ENCODE measurements at regions not wholly inside any gene's neighbourhood (a gene's known extent, or its start where the extent isn't known, plus 50 kb on each side); places are given as distances from the start of the nearest gene placed in this dataset.
"Not testable (repeated sequence)": the region's sequence is repeated elsewhere in the genome, so short reads cannot be mapped to it uniquely, and the experiment has no call there.

DNA sequence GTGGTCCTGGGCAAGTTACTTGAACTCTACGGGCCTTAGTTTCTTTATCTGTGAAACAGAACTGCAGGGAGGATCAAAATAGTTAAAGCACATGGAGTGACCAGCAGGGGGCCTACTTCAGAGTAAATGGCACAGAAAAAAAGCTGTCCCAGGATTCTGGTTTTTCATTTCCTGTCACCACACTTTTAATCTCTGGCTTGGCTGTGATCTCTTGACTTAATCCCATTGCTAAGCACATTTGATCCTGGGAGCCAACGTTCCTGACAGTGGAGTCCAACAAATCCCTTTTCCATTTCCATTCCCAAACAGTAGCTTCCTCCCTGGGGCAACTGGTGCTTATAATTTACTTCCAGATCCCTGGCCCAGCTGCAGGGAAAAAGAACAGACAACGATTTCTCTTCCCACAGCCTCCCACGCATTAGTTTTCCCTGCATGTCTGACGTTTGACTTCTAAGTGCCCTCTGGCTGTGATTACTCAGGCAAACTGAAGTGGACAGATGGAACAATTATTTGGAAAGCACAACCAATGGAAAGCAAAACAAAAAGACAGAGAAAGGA is 136.5 kb upstream of the STK32A start:
- no peak overlapping the region for H3K4me3 Mint-ChIP-seq (ENCODE audit: unreplicated experiment)
- no peak overlapping the region for H3K27ac Mint-ChIP-seq (ENCODE audit: unreplicated experiment)
- TF ChIP-seq, protein P1, sequence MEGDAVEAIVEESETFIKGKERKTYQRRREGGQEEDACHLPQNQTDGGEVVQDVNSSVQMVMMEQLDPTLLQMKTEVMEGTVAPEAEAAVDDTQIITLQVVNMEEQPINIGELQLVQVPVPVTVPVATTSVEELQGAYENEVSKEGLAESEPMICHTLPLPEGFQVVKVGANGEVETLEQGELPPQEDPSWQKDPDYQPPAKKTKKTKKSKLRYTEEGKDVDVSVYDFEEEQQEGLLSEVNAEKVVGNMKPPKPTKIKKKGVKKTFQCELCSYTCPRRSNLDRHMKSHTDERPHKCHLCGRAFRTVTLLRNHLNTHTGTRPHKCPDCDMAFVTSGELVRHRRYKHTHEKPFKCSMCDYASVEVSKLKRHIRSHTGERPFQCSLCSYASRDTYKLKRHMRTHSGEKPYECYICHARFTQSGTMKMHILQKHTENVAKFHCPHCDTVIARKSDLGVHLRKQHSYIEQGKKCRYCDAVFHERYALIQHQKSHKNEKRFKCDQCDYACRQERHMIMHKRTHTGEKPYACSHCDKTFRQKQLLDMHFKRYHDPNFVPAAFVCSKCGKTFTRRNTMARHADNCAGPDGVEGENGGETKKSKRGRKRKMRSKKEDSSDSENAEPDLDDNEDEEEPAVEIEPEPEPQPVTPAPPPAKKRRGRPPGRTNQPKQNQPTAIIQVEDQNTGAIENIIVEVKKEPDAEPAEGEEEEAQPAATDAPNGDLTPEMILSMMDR (IDR thresholded peaks at IDR 0.05), result peak; percentile 60
- H3K4me1 Mint-ChIP-seq (ENCODE audit: unreplicated experiment), result peaks cover 10% of the 10 kb centered on the region
- no peaks in the 10 kb centered on the region for H3K36me3 Mint-ChIP-seq (ENCODE audit: unreplicated experiment)
- DNase-seq (ENCODE audit: extremely low spot score, unreplicated experiment), result no peak
- no peaks in the 10 kb centered on the region for H3K27me3 Mint-ChIP-seq (ENCODE audit: unreplicated experiment)
- no peaks in the 10 kb centered on the region for H3K9me3 Mint-ChIP-seq (ENCODE audit: unreplicated experiment)

DNA sequence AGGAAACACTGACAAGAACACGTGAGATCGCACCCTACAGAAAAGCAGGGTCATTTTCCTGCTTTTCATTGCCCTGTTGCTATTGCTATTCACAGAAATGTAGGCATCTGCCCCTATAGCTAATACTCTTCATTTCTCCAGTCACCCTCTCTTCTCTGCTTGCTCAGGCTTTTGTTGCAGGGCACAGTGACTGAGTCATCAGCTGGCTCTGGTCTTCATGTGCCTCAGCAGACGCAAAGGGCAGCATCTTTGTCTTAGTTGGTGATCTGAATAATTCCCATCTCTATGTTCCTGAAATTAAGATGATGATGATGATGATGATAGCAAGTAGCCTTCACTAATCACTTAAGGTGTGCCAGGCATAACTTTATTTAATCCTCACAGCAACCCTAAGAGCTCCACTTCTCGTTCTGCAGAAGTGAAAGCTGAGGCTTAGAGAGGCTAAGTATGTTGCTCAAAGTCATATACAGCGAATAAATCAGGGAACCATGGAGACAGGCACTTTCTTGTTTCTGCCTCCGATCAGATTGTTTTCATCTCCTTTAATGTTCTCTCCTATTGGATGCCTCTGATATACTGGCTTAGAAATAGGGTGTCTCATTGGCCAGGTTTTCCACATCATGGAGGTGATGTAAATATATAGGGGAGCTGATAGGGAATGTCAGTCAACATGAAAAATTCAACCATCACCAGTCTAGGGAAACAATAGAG is 133.0 kb upstream of the STK32A start:
- DNase-seq (ENCODE audit: extremely low spot score, unreplicated experiment), result no peak
- H3K27me3 Mint-ChIP-seq (ENCODE audit: unreplicated experiment), result no peaks in the 10 kb centered on the region
- H3K27ac Mint-ChIP-seq (ENCODE audit: unreplicated experiment), result no peak overlapping the region
- no peaks in the 10 kb centered on the region for H3K36me3 Mint-ChIP-seq (ENCODE audit: unreplicated experiment)
- TF ChIP-seq, protein P1 (IDR thresholded peaks at IDR 0.05), result no peak
- H3K4me3 Mint-ChIP-seq (ENCODE audit: unreplicated experiment), result no peak overlapping the region
- peaks cover 10% of the 10 kb centered on the region for H3K4me1 Mint-ChIP-seq (ENCODE audit: unreplicated experiment)
- H3K9me3 Mint-ChIP-seq (ENCODE audit: unreplicated experiment), result no peaks in the 10 kb centered on the region

DNA sequence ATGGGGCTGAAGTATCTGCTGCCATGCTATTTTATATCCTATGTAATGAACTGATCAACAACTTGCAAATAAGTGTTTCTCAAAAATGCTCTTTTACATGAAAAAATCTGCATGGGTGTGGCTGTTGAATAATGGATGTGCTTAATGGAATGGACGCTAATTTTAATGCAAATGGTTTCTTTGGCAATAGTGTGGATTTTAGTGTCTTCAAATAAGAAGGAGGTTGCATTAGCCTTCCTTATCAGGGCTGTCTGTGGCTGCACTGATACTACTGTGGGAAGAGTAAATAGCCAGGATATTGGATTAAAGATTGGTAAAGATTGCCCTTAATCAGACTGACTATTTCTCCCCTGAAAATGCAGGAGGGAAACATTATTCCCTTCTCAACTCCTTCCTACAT is 121.9 kb upstream of the STK32A start:
- no peaks in the 10 kb centered on the region for H3K4me1 Mint-ChIP-seq (ENCODE audit: unreplicated experiment)
- H3K4me3 Mint-ChIP-seq (ENCODE audit: unreplicated experiment), result no peak overlapping the region
- no peaks in the 10 kb centered on the region for H3K9me3 Mint-ChIP-seq (ENCODE audit: unreplicated experiment)
- H3K27me3 Mint-ChIP-seq (ENCODE audit: unreplicated experiment), result peaks cover 7% of the 10 kb centered on the region
- no peak overlapping the region for H3K27ac Mint-ChIP-seq (ENCODE audit: unreplicated experiment)
- no peak for DNase-seq (ENCODE audit: extremely low spot score, unreplicated experiment)
- no peaks in the 10 kb centered on the region for H3K36me3 Mint-ChIP-seq (ENCODE audit: unreplicated experiment)
- TF ChIP-seq, protein P1 (IDR thresholded peaks at IDR 0.05), result no peak

DNA sequence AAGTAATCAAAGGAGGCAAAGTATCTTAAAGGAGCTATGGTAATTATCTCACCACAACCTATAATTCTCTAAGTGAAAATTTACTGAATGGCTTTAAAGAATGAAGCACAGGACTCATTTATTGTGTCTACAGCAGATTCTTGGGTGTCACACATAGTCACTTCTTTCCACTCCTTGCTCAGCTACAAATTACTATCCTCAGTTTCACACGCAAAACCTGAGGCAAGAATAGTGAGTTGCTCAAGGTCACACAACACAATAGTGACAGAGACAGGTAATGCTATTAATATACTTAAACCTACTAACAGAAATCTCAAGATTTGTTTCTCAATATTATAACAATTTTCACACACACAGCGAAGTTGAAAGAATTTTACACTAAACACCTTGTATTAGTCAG is 120.9 kb upstream of the STK32A start:
- TF ChIP-seq, protein P1 (IDR thresholded peaks at IDR 0.05), result no peak
- no peaks in the 10 kb centered on the region for H3K4me1 Mint-ChIP-seq (ENCODE audit: unreplicated experiment)
- H3K4me3 Mint-ChIP-seq (ENCODE audit: unreplicated experiment), result no peak overlapping the region
- no peaks in the 10 kb centered on the region for H3K36me3 Mint-ChIP-seq (ENCODE audit: unreplicated experiment)
- H3K9me3 Mint-ChIP-seq (ENCODE audit: unreplicated experiment), result no peaks in the 10 kb centered on the region
- H3K27ac Mint-ChIP-seq (ENCODE audit: unreplicated experiment), result no peak overlapping the region
- H3K27me3 Mint-ChIP-seq (ENCODE audit: unreplicated experiment), result peaks cover 9% of the 10 kb centered on the region
- DNase-seq (ENCODE audit: extremely low spot score, unreplicated experiment), result no peak

DNA sequence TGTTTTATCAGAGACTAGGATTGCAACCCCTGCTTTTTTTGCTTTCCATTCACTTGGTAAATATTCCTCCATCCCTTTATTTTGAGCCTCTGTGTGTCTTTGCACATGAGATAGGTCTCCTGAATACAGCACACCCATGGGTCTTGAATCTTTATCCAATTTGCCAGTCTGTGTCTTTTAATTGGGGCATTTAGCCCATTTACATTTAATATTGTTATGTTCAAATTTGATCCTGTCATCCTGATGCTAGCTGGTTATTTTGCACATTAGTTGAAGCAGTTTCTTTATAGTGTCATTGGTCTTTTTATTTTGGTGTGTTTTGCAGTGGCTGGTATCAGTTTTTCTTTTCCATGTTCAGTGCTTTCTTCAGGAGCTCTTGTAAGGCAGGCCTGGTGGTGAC is 95.1 kb upstream of the STK32A start:
- not testable (repeated sequence) for H3K4me3 Mint-ChIP-seq (ENCODE audit: unreplicated experiment); H3K27me3 Mint-ChIP-seq (ENCODE audit: unreplicated experiment); DNase-seq (ENCODE audit: extremely low spot score, unreplicated experiment); H3K4me1 Mint-ChIP-seq (ENCODE audit: unreplicated experiment); H3K36me3 Mint-ChIP-seq (ENCODE audit: unreplicated experiment); H3K27ac Mint-ChIP-seq (ENCODE audit: unreplicated experiment)
- peaks cover 21% of the 10 kb centered on the region for H3K9me3 Mint-ChIP-seq (ENCODE audit: unreplicated experiment)

Data from osteocyte (in vitro differentiated cells).